ENCODE measurements at regions not wholly inside any gene's neighbourhood (a gene's known extent, or its start where the extent isn't known, plus 50 kb on each side); places are given as distances from the start of the nearest gene placed in this dataset.
A peak's percentile ranks its signal among the peaks of the same experiment; 100 is the strongest.

- DNase-seq (ENCODE audit: low read depth in 1 of 2, low spot score in 1 of 2) = no peak
These were observed 257.8 kb downstream of the COX7C start for GRCh38 chr5:86875539-86875938.

GRCh38 chr5:86878250-86878649, 260.5 kb downstream of the COX7C start:
- no peak for DNase-seq (ENCODE audit: low read depth in 1 of 2, low spot score in 1 of 2)

- no peak for DNase-seq (ENCODE audit: low read depth in 1 of 2, low spot score in 1 of 2)
These were observed 261.3 kb downstream of the COX7C start for GRCh38 chr5:86879086-86879485.

- DNase-seq (ENCODE audit: low read depth in 1 of 2, low spot score in 1 of 2) = no peak
These were observed 262.6 kb downstream of the COX7C start for GRCh38 chr5:86880344-86880743.

GRCh38 chr5:86880785-86881492, 263.2 kb downstream of the COX7C start:
- DNase-seq (ENCODE audit: low read depth in 1 of 2, low spot score in 1 of 2) = peak in 1 of 2 donors; percentile 3

GRCh38 chr5:86881493-86882090, 263.9 kb downstream of the COX7C start:
- no peak for DNase-seq (ENCODE audit: low read depth in 1 of 2, low spot score in 1 of 2)

GRCh38 chr5:86884608-86885007, 266.9 kb downstream of the COX7C start:
- no peak for DNase-seq (ENCODE audit: low read depth in 1 of 2, low spot score in 1 of 2)

- DNase-seq (ENCODE audit: low read depth in 1 of 2, low spot score in 1 of 2) = no peak
These were observed 267.3 kb downstream of the COX7C start for GRCh38 chr5:86885011-86885410.

GRCh38 chr5:86885489-86886230, 267.9 kb downstream of the COX7C start:
- DNase-seq (ENCODE audit: low read depth in 1 of 2, low spot score in 1 of 2) = no peak

- no peak for DNase-seq (ENCODE audit: low read depth in 1 of 2, low spot score in 1 of 2)
These were observed 272.6 kb downstream of the COX7C start for GRCh38 chr5:86890375-86890774.

GRCh38 chr5:86894056-86894455, 276.3 kb downstream of the COX7C start:
- DNase-seq (ENCODE audit: low read depth in 1 of 2, low spot score in 1 of 2) = no peak

- no peak for DNase-seq (ENCODE audit: low read depth in 1 of 2, low spot score in 1 of 2)
These were observed 279.2 kb downstream of the COX7C start for GRCh38 chr5:86896916-86897315.

GRCh38 chr5:86909418-86910295, 291.9 kb downstream of the COX7C start:
- DNase-seq (ENCODE audit: low read depth in 1 of 2, low spot score in 1 of 2) = no peak

GRCh38 chr5:86917117-86917579, 299.4 kb downstream of the COX7C start:
- DNase-seq (ENCODE audit: low read depth in 1 of 2, low spot score in 1 of 2) = no peak

- DNase-seq (ENCODE audit: low read depth in 1 of 2, low spot score in 1 of 2) = no peak
These were observed 300.5 kb downstream of the COX7C start for GRCh38 chr5:86918246-86918645.

GRCh38 chr5:86926033-86926432, 308.3 kb downstream of the COX7C start:
- DNase-seq (ENCODE audit: low read depth in 1 of 2, low spot score in 1 of 2) = no peak

- DNase-seq (ENCODE audit: low read depth in 1 of 2, low spot score in 1 of 2) = no peak
These were observed 311.5 kb downstream of the COX7C start for GRCh38 chr5:86929123-86929766.

GRCh38 chr5:86951761-86952160, 315.9 kb upstream of the RASA1 start:
- DNase-seq (ENCODE audit: low read depth in 1 of 2, low spot score in 1 of 2) = no peak

GRCh38 chr5:86964889-86965288, 302.8 kb upstream of the RASA1 start:
- DNase-seq (ENCODE audit: low read depth in 1 of 2, low spot score in 1 of 2) = no peak

- no peak for DNase-seq (ENCODE audit: low read depth in 1 of 2, low spot score in 1 of 2)
These were observed 299.4 kb upstream of the RASA1 start for GRCh38 chr5:86968301-86968753.

GRCh38 chr5:86970361-86970760, 297.3 kb upstream of the RASA1 start:
- DNase-seq (ENCODE audit: low read depth in 1 of 2, low spot score in 1 of 2) = no peak

All from stimulated activated CD4-positive, alpha-beta T cell treated with anti-CD3 and anti-CD28 coated beads, Interleukin-15, amount 100 ng/mL, for 1 hour (primary cell).